GM23338 (cell line): ENCODE measurements at regions not wholly inside any gene's neighbourhood (a gene's known extent, or its start where the extent isn't known, plus 50 kb on each side); places are given as distances from the start of the nearest gene placed in this dataset.

ENCODE experiments used
- CREB1 ChIP-seq: fragments of 250-450 bp; sonication (Bioruptor Pico); IDR thresholded peaks from 2 replicates; pipeline ENCODE4 v1.5.0; 2020; ENCODE audit warnings: low read depth, mild to moderate bottlenecking, moderate library complexity
- CTCF ChIP-seq, 2 experiments: fragments of 200-600 bp in 1 of 2; sonication (generic) in 1 of 2; conservative IDR thresholded peaks; 2 replicates each; pipeline versions ENCODE4 v1.5.1 to v1.6.1; 2016 to 2017; ENCODE audit warnings: antibody characterized with exemption in 2 of 2, low read depth in 2 of 2, mild to moderate bottlenecking in 2 of 2, moderate library complexity in 1 of 2
- EZH2 ChIP-seq: fragments of 200-600 bp; sonication (generic); IDR thresholded peaks from one replicate; pipeline ENCODE4 v1.8.0; 2017; ENCODE audit warnings: antibody characterized with exemption, mild to moderate bottlenecking, low read depth; ENCODE audit not compliant: unreplicated experiment
- EZH2phosphoT487 ChIP-seq: fragments of 200-600 bp; sonication (generic); IDR thresholded peaks from one replicate; pipeline ENCODE4 v1.8.1; 2018; ENCODE audit warnings: antibody characterized with exemption; ENCODE audit not compliant: unreplicated experiment
- JUNB ChIP-seq: IDR thresholded peaks from one replicate; pipeline ENCODE4 v1.6.1; 2016; ENCODE audit warnings: antibody characterized with exemption; ENCODE audit not compliant: unreplicated experiment
- NANOG ChIP-seq: IDR thresholded peaks from 2 replicates; pipeline ENCODE4 v1.6.1; 2016; ENCODE audit warnings: antibody characterized with exemption, borderline replicate concordance
- POLR2AphosphoS5 ChIP-seq: IDR thresholded peaks from 2 replicates; pipeline ENCODE4 v1.6.1; 2016; ENCODE audit warnings: antibody characterized with exemption, low read depth
- REST ChIP-seq: IDR thresholded peaks from one replicate; pipeline ENCODE4 v1.6.1; 2018; ENCODE audit warnings: antibody characterized with exemption; ENCODE audit not compliant: unreplicated experiment
- STAT1 ChIP-seq: IDR thresholded peaks from one replicate; pipeline ENCODE4 v1.6.1; 2016; ENCODE audit warnings: antibody characterized with exemption; ENCODE audit not compliant: unreplicated experiment
- ZNF331 ChIP-seq: fragments of 250-450 bp; sonication (Bioruptor Pico); IDR thresholded peaks from 2 replicates; pipeline ENCODE4 v1.5.0; 2020; ENCODE audit warnings: low read depth, mild to moderate bottlenecking, moderate library complexity
- TF ChIP-seq, protein P1 (sequence below): IDR thresholded peaks from 2 replicates; pipeline ENCODE4 v1.6.1; 2016; ENCODE audit warnings: antibody characterized with exemption
- TF ChIP-seq, protein P2 (sequence below): fragments of 250-450 bp; sonication (Bioruptor Pico); IDR thresholded peaks from 2 replicates; pipeline ENCODE4 v1.5.0; 2020; ENCODE audit warnings: mild to moderate bottlenecking, moderate library complexity

DNA sequence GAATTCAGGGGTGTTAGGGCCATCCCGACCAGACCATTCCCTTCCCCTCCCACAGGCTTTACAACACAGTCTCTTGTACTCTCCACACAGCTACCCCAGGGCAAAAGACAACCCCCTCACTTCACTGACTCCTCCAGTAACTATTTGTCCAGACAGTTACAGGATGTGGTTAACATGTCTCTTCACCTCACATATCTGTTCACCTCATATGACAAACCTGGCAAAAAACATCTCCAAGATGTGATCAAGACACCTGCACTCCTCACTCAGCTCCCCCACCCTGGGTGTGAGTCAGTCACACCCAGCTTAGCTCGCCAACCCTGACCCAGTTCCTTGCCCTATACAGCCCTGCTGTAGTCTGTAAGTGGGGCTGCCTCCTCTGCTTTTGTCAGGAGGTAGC, 490.5 kb upstream of the CHRM3 start:
- TF ChIP-seq CTCF (conservative IDR thresholded peaks at IDR 0.05; ENCODE audit: low read depth in 2 of 2) (no peak), POLR2AphosphoS5 (no peak), NANOG (no peak), EZH2 (no peak), REST (no peak), EZH2phosphoT487 (no peak), ZNF331 (no peak), JUNB (no peak), CREB1 (CRISPR knock-in tag) (no peak), STAT1 (no peak)
- TF ChIP-seq, protein P1, sequence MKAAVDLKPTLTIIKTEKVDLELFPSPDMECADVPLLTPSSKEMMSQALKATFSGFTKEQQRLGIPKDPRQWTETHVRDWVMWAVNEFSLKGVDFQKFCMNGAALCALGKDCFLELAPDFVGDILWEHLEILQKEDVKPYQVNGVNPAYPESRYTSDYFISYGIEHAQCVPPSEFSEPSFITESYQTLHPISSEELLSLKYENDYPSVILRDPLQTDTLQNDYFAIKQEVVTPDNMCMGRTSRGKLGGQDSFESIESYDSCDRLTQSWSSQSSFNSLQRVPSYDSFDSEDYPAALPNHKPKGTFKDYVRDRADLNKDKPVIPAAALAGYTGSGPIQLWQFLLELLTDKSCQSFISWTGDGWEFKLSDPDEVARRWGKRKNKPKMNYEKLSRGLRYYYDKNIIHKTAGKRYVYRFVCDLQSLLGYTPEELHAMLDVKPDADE: no peak
- TF ChIP-seq, protein P2, sequence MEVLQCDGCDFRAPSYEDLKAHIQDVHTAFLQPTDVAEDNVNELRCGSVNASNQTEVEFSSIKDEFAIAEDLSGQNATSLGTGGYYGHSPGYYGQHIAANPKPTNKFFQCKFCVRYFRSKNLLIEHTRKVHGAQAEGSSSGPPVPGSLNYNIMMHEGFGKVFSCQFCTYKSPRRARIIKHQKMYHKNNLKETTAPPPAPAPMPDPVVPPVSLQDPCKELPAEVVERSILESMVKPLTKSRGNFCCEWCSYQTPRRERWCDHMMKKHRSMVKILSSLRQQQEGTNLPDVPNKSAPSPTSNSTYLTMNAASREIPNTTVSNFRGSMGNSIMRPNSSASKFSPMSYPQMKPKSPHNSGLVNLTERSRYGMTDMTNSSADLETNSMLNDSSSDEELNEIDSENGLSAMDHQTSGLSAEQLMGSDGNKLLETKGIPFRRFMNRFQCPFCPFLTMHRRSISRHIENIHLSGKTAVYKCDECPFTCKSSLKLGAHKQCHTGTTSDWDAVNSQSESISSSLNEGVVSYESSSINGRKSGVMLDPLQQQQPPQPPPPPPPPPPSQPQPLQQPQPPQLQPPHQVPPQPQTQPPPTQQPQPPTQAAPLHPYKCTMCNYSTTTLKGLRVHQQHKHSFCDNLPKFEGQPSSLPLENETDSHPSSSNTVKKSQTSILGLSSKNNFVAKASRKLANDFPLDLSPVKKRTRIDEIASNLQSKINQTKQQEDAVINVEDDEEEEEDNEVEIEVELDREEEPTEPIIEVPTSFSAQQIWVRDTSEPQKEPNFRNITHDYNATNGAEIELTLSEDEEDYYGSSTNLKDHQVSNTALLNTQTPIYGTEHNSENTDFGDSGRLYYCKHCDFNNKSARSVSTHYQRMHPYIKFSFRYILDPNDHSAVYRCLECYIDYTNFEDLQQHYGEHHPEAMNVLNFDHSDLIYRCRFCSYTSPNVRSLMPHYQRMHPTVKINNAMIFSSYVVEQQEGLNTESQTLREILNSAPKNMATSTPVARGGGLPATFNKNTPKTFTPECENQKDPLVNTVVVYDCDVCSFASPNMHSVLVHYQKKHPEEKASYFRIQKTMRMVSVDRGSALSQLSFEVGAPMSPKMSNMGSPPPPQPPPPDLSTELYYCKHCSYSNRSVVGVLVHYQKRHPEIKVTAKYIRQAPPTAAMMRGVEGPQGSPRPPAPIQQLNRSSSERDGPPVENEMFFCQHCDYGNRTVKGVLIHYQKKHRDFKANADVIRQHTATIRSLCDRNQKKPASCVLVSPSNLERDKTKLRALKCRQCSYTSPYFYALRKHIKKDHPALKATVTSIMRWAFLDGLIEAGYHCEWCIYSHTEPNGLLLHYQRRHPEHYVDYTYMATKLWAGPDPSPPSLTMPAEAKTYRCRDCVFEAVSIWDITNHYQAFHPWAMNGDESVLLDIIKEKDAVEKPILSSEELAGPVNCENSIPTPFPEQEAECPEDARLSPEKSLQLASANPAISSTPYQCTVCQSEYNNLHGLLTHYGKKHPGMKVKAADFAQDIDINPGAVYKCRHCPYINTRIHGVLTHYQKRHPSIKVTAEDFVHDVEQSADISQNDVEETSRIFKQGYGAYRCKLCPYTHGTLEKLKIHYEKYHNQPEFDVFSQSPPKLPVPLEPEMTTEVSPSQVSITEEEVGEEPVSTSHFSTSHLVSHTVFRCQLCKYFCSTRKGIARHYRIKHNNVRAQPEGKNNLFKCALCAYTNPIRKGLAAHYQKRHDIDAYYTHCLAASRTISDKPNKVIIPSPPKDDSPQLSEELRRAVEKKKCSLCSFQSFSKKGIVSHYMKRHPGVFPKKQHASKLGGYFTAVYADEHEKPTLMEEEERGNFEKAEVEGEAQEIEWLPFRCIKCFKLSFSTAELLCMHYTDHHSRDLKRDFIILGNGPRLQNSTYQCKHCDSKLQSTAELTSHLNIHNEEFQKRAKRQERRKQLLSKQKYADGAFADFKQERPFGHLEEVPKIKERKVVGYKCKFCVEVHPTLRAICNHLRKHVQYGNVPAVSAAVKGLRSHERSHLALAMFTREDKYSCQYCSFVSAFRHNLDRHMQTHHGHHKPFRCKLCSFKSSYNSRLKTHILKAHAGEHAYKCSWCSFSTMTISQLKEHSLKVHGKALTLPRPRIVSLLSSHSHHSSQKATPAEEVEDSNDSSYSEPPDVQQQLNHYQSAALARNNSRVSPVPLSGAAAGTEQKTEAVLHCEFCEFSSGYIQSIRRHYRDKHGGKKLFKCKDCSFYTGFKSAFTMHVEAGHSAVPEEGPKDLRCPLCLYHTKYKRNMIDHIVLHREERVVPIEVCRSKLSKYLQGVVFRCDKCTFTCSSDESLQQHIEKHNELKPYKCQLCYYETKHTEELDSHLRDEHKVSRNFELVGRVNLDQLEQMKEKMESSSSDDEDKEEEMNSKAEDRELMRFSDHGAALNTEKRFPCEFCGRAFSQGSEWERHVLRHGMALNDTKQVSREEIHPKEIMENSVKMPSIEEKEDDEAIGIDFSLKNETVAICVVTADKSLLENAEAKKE: no peak
